H1 (cell line): ENCODE measurements at regions not wholly inside any gene's neighbourhood (a gene's known extent, or its start where the extent isn't known, plus 50 kb on each side); places are given as distances from the start of the nearest gene placed in this dataset.

Experiments used
- CTCF ChIA-PET: fragments of 300-600 bp; sonication (Branson Sonifier 250); formaldehyde crosslinking; loops from one replicate; lab custom pipeline; 2021; ENCODE audit not compliant: partially characterized antibody; lab: Charles Lee
- POLR2A ChIA-PET: fragments of 300-600 bp; sonication (Branson Sonifier 250); formaldehyde crosslinking; loops from one replicate; lab custom pipeline; 2021; ENCODE audit warnings: inconsistent platforms; ENCODE audit not compliant: partially characterized antibody; lab: Charles Lee
- DNase-seq, 2 experiments: peaks; one replicate each; pipeline versions ENCODE4 v3.0.0 to v3.0.0-alpha.2; 2010 to 2022; ENCODE audit warnings: low spot score in 2 of 2, low read depth in 1 of 2, mixed read lengths in 1 of 2
- FAIRE-seq: peaks from 2 replicates; lab custom pipeline; 2011; peaks lifted over from hg19 to GRCh38; lab: Jason Lieb, UNC
- H2AFZ ChIP-seq: 2 replicates; pipeline ENCODE4 v1.8.1; 2012; ENCODE audit warnings: low read length, inconsistent platforms
- H2AK5ac ChIP-seq: 2 replicates; pipeline ENCODE4 v1.6.1; 2013; ENCODE audit warnings: low read depth, low read length
- H2BK120ac ChIP-seq: replicated peaks from 2 replicates; pipeline ENCODE3; 2013; ENCODE audit warnings: low read depth, low read length, inconsistent platforms
- H2BK12ac ChIP-seq: 2 replicates; pipeline ENCODE4 v1.6.1; 2013; ENCODE audit warnings: low read depth, low read length
- H2BK15ac ChIP-seq: 2 replicates; pipeline ENCODE4 v1.6.1; 2013; ENCODE audit warnings: low read length
- H2BK20ac ChIP-seq: 2 replicates; pipeline ENCODE4 v1.6.1; 2013; ENCODE audit warnings: low read length
- H2BK5ac ChIP-seq: 2 replicates; pipeline ENCODE4 v1.6.1; 2013; ENCODE audit warnings: low read depth, low read length
- H3K14ac ChIP-seq: 2 replicates; pipeline ENCODE4 v1.6.1; 2013; ENCODE audit warnings: inconsistent platforms; ENCODE audit not compliant: insufficient read length
- H3K18ac ChIP-seq: 2 replicates; pipeline ENCODE4 v1.6.1; 2013; ENCODE audit warnings: low read length; ENCODE audit errors: extremely low read depth
- H3K23ac ChIP-seq: 2 replicates; pipeline ENCODE4 v1.6.1; 2013; ENCODE audit warnings: inconsistent platforms; ENCODE audit not compliant: insufficient read length
- H3K23me2 ChIP-seq: 2 replicates; pipeline ENCODE4 v1.6.1; 2013; ENCODE audit warnings: low read depth, low read length
- H3K27ac ChIP-seq: 2 replicates; pipeline ENCODE4 v1.6.1; 2011; ENCODE audit warnings: low read depth, low read length, inconsistent platforms
- H3K27me3 ChIP-seq, 4 experiments: replicated peaks in 1 of 4; 1 replicate in 1 of 4; 2 replicates in 3 of 4; pipeline versions ENCODE4 v1.6.1 to v1.8.1; 2011 to 2013; ENCODE audit warnings: low read length in 3 of 4, mild to moderate bottlenecking in 3 of 4, inconsistent platforms in 2 of 4, mixed read lengths in 2 of 4, moderate library complexity in 1 of 4; ENCODE audit not compliant: control insufficient read depth in 3 of 4, insufficient read depth in 3 of 4; ENCODE audit errors: extremely low read depth in 1 of 4
- H3K36me3 ChIP-seq, 4 experiments: 2 replicates each; pipeline versions ENCODE4 v1.6.1 to v1.8.1; 2011 to 2013; ENCODE audit warnings: mild to moderate bottlenecking in 4 of 4, low read length in 3 of 4, moderate library complexity in 2 of 4, control low read depth in 1 of 4, inconsistent platforms in 1 of 4; ENCODE audit not compliant: insufficient read depth in 4 of 4, control insufficient read depth in 2 of 4
- H3K4ac ChIP-seq: replicated peaks from 2 replicates; pipeline ENCODE3; 2013; ENCODE audit warnings: low read length, low read depth, mixed read lengths, inconsistent platforms; ENCODE audit not compliant: insufficient read length
- H3K4me1 ChIP-seq, 4 experiments: replicated peaks in 1 of 4; 1 replicate in 1 of 4; 2 replicates in 3 of 4; pipeline versions ENCODE4 v1.6.1 to v1.8.1; 2011 to 2013; ENCODE audit warnings: low read length in 3 of 4, inconsistent platforms in 2 of 4, mixed read lengths in 1 of 4; ENCODE audit not compliant: insufficient read depth in 4 of 4, control insufficient read depth in 3 of 4
- H3K4me2 ChIP-seq, 2 experiments: 2 replicates each; pipeline versions ENCODE4 v1.6.1 to v1.8.1; 2011 to 2013; ENCODE audit warnings: low read depth in 2 of 2, low read length in 2 of 2, control low read depth in 1 of 2, inconsistent platforms in 1 of 2, mild to moderate bottlenecking in 1 of 2; ENCODE audit not compliant: insufficient read depth in 1 of 2
- H3K4me3 ChIP-seq, 4 experiments: fragments of 200-600, 300-600 bp in 1 of 4; sonication (generic), shearing (Covaris generic), sonication (Bioruptor Twin) in 1 of 4; 2 replicates each; pipeline versions ENCODE4 v1.5.1 to v1.8.1; 2011 to 2016; ENCODE audit warnings: low read length in 4 of 4, low read depth in 3 of 4, control low read depth in 2 of 4, inconsistent platforms in 2 of 4, mild to moderate bottlenecking in 2 of 4, mixed read lengths in 1 of 4, moderate library complexity in 1 of 4; ENCODE audit not compliant: insufficient read depth in 2 of 4; ENCODE audit errors: extremely low read depth in 1 of 4
- H3K56ac ChIP-seq: replicated peaks from 2 replicates; pipeline ENCODE3; 2013; ENCODE audit warnings: low read depth, mild to moderate bottlenecking, mixed read lengths, low read length, inconsistent platforms; ENCODE audit not compliant: insufficient read length
- H3K79me1 ChIP-seq: 2 replicates; pipeline ENCODE4 v1.6.1; 2013; ENCODE audit warnings: low read depth, low read length, control low read depth
- H3K79me2 ChIP-seq, 2 experiments: 2 replicates each; pipeline versions ENCODE4 v1.6.1 to v1.8.1; 2012 to 2013; ENCODE audit warnings: low read length in 2 of 2, mild to moderate bottlenecking in 2 of 2, inconsistent platforms in 1 of 2; ENCODE audit not compliant: insufficient read depth in 2 of 2, control insufficient read depth in 1 of 2
- H3K9ac ChIP-seq, 4 experiments: replicated peaks in 1 of 4; 1 replicate in 1 of 4; 2 replicates in 3 of 4; pipeline versions ENCODE4 v1.6.1 to v1.8.1; 2011 to 2013; ENCODE audit warnings: low read depth in 3 of 4, low read length in 3 of 4, control low read depth in 2 of 4, mild to moderate bottlenecking in 2 of 4, moderate library complexity in 2 of 4, inconsistent platforms in 1 of 4; ENCODE audit errors: extremely low read depth in 1 of 4
- H3K9me3 ChIP-seq, 2 experiments: 2 replicates each; pipeline versions ENCODE4 v1.6.1 to v1.8.1; 2012 to 2013; ENCODE audit warnings: mild to moderate bottlenecking in 2 of 2, moderate library complexity in 2 of 2, control low read depth in 1 of 2, inconsistent platforms in 1 of 2, low read depth in 1 of 2, low read length in 1 of 2, mixed read lengths in 1 of 2; ENCODE audit not compliant: insufficient read depth in 2 of 2
- H4K20me1 ChIP-seq, 2 experiments: replicated peaks in 1 of 2; 2 replicates each; pipeline versions ENCODE3 to v1.8.1; 2011 to 2013; ENCODE audit warnings: inconsistent platforms in 2 of 2, low read length in 2 of 2, mild to moderate bottlenecking in 1 of 2; ENCODE audit not compliant: insufficient read depth in 2 of 2, control insufficient read depth in 1 of 2
- H4K5ac ChIP-seq: 2 replicates; pipeline ENCODE4 v1.6.1; 2013; ENCODE audit warnings: low read length, low read depth, mixed read lengths, inconsistent platforms; ENCODE audit not compliant: insufficient read length
- H4K8ac ChIP-seq: 2 replicates; pipeline ENCODE4 v1.8.0; 2013; ENCODE audit warnings: mild to moderate bottlenecking, moderate library complexity, low read length, inconsistent platforms; ENCODE audit not compliant: insufficient read depth; ENCODE audit errors: extremely low read depth
- H4K91ac ChIP-seq: replicated peaks from 2 replicates; pipeline ENCODE3; 2013; ENCODE audit warnings: low read length, mixed read lengths, inconsistent platforms; ENCODE audit not compliant: insufficient read length
- HDAC2 ChIP-seq, 2 experiments: fragments of 300-600 bp in 1 of 2; sonication (generic) in 1 of 2; IDR thresholded peaks; 2 replicates each; pipeline ENCODE4 v1.6.1; 2011 to 2012; ENCODE audit warnings: low read depth in 2 of 2, low read length in 2 of 2, mild to moderate bottlenecking in 2 of 2, moderate library complexity in 2 of 2, borderline replicate concordance in 1 of 2, inconsistent platforms in 1 of 2
- HDAC6 ChIP-seq: IDR thresholded peaks from one replicate; pipeline ENCODE4 v1.7.1; 2012; ENCODE audit warnings: low read depth, mild to moderate bottlenecking, inconsistent platforms, low read length, moderate library complexity
- NANOG ChIP-seq: IDR thresholded peaks from 2 replicates; pipeline ENCODE4 v1.6.1; 2011; ENCODE audit warnings: low read length, low read depth, mild to moderate bottlenecking, inconsistent platforms; ENCODE audit not compliant: insufficient read depth, poor library complexity, severe bottlenecking
- POU5F1 ChIP-seq: IDR thresholded peaks from 2 replicates; pipeline ENCODE4 v1.6.1; 2011; ENCODE audit warnings: low read depth, mild to moderate bottlenecking, low read length, moderate library complexity
- RAD21 ChIP-seq, 2 experiments: IDR thresholded peaks in 1 of 2; conservative IDR thresholded peaks in 1 of 2; 2 replicates each; pipeline ENCODE4 v1.6.1; 2011; ENCODE audit warnings: low read depth in 2 of 2, low read length in 2 of 2, improper control_type of control experiment in 1 of 2, inconsistent platforms in 1 of 2, mild to moderate bottlenecking in 1 of 2, moderate library complexity in 1 of 2
- RBBP5 ChIP-seq: IDR thresholded peaks from 2 replicates; pipeline ENCODE4 v1.7.1; 2012; ENCODE audit warnings: low read depth, mild to moderate bottlenecking, inconsistent platforms, low read length, moderate library complexity, borderline replicate concordance
- RXRA ChIP-seq: IDR thresholded peaks from 2 replicates; pipeline ENCODE4 v1.6.1; 2011; ENCODE audit warnings: low read depth, mild to moderate bottlenecking, low read length, moderate library complexity; ENCODE audit not compliant: insufficient read depth
- SAP30 ChIP-seq: fragments of 300-600 bp; sonication (generic); IDR thresholded peaks from 2 replicates; pipeline ENCODE4 v1.7.1; 2012; ENCODE audit warnings: low read length, moderate library complexity, mild to moderate bottlenecking, inconsistent platforms; ENCODE audit not compliant: insufficient read depth, insufficient replicate concordance
- ZNF274 ChIP-seq: IDR thresholded peaks from 2 replicates; pipeline ENCODE4 v1.7.0; 2012; ENCODE audit warnings: low read length, borderline replicate concordance; ENCODE audit errors: extremely low read depth
- WGBS, 2 experiments: shearing (Covaris generic) in 1 of 2; methylation state at CpG; one replicate each; pipeline versions ENCODE4 v1.1.6 to v1.1.7; 2013 to 2015; ENCODE audit warnings: low lambda C conversion rate in 2 of 2, mixed read lengths in 2 of 2, inconsistent platforms in 1 of 2, low coverage in 1 of 2, missing lambda C conversion rate in 1 of 2; ENCODE audit not compliant: insufficient replicate concordance in 2 of 2, insufficient coverage in 1 of 2, insufficient read length in 1 of 2; ENCODE audit errors: extremely low coverage in 1 of 2, missing lambda C conversion rate in 1 of 2; 5-methylcytosine and 5-hydroxymethylcytosine counted together
- TF ChIP-seq, protein P1 (sequence below): IDR thresholded peaks from 2 replicates; pipeline ENCODE4 v1.6.1; 2012; ENCODE audit warnings: inconsistent platforms

DNA sequence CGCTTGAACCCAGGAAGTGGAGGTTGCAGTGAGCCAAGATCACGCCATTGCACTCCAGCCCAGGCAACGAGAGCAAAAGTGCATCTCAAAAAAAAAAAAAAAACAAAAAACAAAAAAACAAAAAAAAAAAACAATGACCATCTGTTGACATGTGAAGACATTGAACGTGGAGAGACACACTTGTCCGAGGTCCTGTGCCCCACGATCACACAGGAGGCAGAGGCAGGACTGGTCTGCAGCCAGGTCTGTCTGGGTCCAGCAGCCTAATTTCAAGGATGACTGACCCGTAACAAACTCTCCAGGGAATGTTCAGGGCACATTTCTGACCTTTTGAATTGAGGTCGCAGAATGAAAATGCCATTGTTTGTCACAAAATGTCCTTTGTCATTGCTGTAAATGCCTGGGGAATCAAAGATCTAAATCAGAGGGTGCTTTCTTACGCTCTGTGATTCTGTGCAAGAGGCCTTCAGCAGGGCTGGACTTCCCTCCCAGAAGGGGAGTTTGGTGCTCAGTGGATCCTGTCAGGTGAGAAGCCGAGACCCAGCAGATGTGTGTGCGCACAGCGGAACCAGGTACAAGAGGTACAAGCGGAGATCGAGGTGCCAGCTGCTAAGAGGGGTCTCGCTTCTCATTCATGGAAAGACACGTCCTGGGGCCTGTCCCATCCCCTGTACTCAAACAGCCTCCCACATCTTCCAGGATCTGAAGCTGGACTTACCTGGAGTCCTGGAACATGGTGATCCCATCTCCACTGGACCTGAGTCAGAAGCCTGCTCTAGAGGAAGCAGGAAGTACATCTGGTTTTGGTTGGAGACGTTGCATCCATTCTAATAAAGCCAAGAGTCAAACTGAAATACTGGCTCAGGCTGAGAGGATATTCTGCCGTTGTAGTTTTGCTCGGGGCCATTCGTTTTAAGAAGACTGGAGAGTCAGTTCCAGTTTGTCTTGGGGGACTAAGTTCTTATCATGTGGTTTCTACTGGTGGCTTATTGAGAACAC is 95.8 kb downstream of the IRF8 start:
- no peak overlapping the region for H3K4me2 ChIP-seq
- ChIA-PET CTCF (interaction anchor here (5.4 to 18.2 kb wide), 2 partner anchors 25 to 176 kb away, joined by 18 to 319 read pairs; no protein-coding TSS in a partner anchor), POLR2A (no interaction called here)
- no peak overlapping the region for H3K4ac ChIP-seq
- no peak overlapping the region for H3K23ac ChIP-seq
- no peaks in the 10 kb centered on the region for H4K20me1 ChIP-seq
- no peak overlapping the region for H2BK120ac ChIP-seq
- no peak overlapping the region for H3K14ac ChIP-seq
- no peak overlapping the region for H2AFZ ChIP-seq
- no peaks in the 10 kb centered on the region for H3K27me3 ChIP-seq
- H2BK20ac ChIP-seq: no peak overlapping the region
- no peak overlapping the region for H4K5ac ChIP-seq
- no peak overlapping the region for H3K9ac ChIP-seq
- H2BK5ac ChIP-seq: no peak overlapping the region
- H3K27ac ChIP-seq: no peak overlapping the region
- no peaks in the 10 kb centered on the region for H3K23me2 ChIP-seq
- no peak for DNase-seq
- H3K36me3 ChIP-seq: no peaks in the 10 kb centered on the region
- H2BK12ac ChIP-seq: 0 out of 2 replicates have a peak overlapping the region, but pooled peaks have one; percentile 44
- no peak overlapping the region for H4K8ac ChIP-seq
- no peak overlapping the region for H3K18ac ChIP-seq
- no peak overlapping the region for H2BK15ac ChIP-seq
- WGBS, 2 experiments: 91% methylated on average over 19 of the region's 20 CpGs; no CpG with 5 or more reads in 1 of the 2 experiments
- no peak overlapping the region for H2AK5ac ChIP-seq
- no peak overlapping the region for H3K56ac ChIP-seq
- H3K4me1 ChIP-seq: no peaks in the 10 kb centered on the region; a peak in 1 of 7 replicates
- H4K91ac ChIP-seq: no peak overlapping the region
- H3K4me3 ChIP-seq: no peak overlapping the region
- FAIRE-seq: no peak
- no peaks in the 10 kb centered on the region for H3K79me2 ChIP-seq
- H3K79me1 ChIP-seq: no peaks in the 10 kb centered on the region
- H3K9me3 ChIP-seq: no peaks in the 10 kb centered on the region
- no peak for TF ChIP-seq NANOG
- no peak for TF ChIP-seq RAD21 (IDR thresholded peaks at IDR 0.05 in 1 of 2, conservative IDR thresholded peaks at IDR 0.05 in 1 of 2; ENCODE audit: low read depth in 2 of 2, low read length in 2 of 2)
- no peak for TF ChIP-seq HDAC6
- TF ChIP-seq, protein P1, sequence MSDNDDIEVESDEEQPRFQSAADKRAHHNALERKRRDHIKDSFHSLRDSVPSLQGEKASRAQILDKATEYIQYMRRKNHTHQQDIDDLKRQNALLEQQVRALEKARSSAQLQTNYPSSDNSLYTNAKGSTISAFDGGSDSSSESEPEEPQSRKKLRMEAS: no peak
- TF ChIP-seq ZNF274: no peak
- TF ChIP-seq RXRA: no peak
- no peak for TF ChIP-seq SAP30
- TF ChIP-seq POU5F1: no peak
- no peak for TF ChIP-seq HDAC2 (IDR thresholded peaks at IDR 0.05; ENCODE audit: borderline replicate concordance in 1 of 2, low read depth in 2 of 2, low read length in 2 of 2)
- TF ChIP-seq RBBP5: no peak
